Testis (tissue), 2 donors: ENCODE measurements at regions not wholly inside any gene's neighbourhood (a gene's known extent, or its start where the extent isn't known, plus 50 kb on each side); places are given as distances from the start of the nearest gene placed in this dataset.

Source experiments
- DNase-seq: peaks from one replicate; pipeline ENCODE4 v3.0.0-alpha.2; 2019
- H3K27ac ChIP-seq, 2 donors: fragments of 200-600 bp; sonication (generic); one replicate each; pipeline ENCODE4 v1.5.1; 2019
- H3K27me3 ChIP-seq: fragments of 200-600 bp; sonication (generic); one replicate; pipeline ENCODE4 v1.5.1; 2019
- H3K36me3 ChIP-seq: fragments of 200-600 bp; sonication (generic); one replicate; pipeline ENCODE4 v1.5.1; 2017; ENCODE audit warnings: low read depth; ENCODE audit errors: missing control alignments
- H3K4me1 ChIP-seq: fragments of 200-600 bp; sonication (generic); one replicate; pipeline ENCODE4 v1.5.1; 2019
- H3K4me3 ChIP-seq, 2 donors: fragments of 200-600 bp; sonication (generic); one replicate each; pipeline ENCODE4 v1.5.1; 2017 to 2019
- H3K9me3 ChIP-seq: fragments of 200-600 bp; sonication (generic); one replicate; pipeline ENCODE4 v1.5.1; 2017
- CTCF ChIP-seq, 3 experiments: fragments of 450-650 bp in 2 of 3; fragments of 200-600 bp in 1 of 3; sonication (generic) in 1 of 3; IDR thresholded peaks; one replicate each; pipeline ENCODE4 v1.5.1; 2016 to 2019; ENCODE audit warnings: antibody characterized with exemption in 3 of 3, mild to moderate bottlenecking in 2 of 3, moderate library complexity in 1 of 3
- POLR2A ChIP-seq: fragments of 450-650 bp; IDR thresholded peaks from one replicate; pipeline ENCODE4 v1.6.1; 2017; ENCODE audit warnings: antibody characterized with exemption, mild to moderate bottlenecking, moderate library complexity
- WGBS, 2 donors: methylation state at CpG; one replicate each; pipeline ENCODE4 v1.1.5; 2018; 5-methylcytosine and 5-hydroxymethylcytosine counted together
- intact Hi-C: fragments of 100-400 bp; cut with DNase I; formaldehyde crosslinking; loops from one replicate; pipeline ENCODE4 v1.15.1; 2023; ENCODE audit warnings: low total_unique reads

GRCh38 chr13:106680796-106681472 is 113.0 kb upstream of the ARGLU1 start:
- no peak overlapping the region for H3K4me3 ChIP-seq
- no peak overlapping the region for H3K27ac ChIP-seq
- whole genome bisulfite sequencing, 2 donors, result 49 to 53% methylated on average over 7 of the region's 7 CpGs
- H3K4me1 ChIP-seq, result peaks cover 3% of the 10 kb centered on the region
- DNase-seq, result peak; percentile 54
- no peaks in the 10 kb centered on the region for H3K9me3 ChIP-seq
- TF ChIP-seq CTCF (IDR thresholded peaks at IDR 0.05) (no peak), POLR2A (no peak)
- intact Hi-C loops, result no loop called here
- H3K27me3 ChIP-seq, result no peaks in the 10 kb centered on the region
- no peaks in the 10 kb centered on the region for H3K36me3 ChIP-seq

DNA sequence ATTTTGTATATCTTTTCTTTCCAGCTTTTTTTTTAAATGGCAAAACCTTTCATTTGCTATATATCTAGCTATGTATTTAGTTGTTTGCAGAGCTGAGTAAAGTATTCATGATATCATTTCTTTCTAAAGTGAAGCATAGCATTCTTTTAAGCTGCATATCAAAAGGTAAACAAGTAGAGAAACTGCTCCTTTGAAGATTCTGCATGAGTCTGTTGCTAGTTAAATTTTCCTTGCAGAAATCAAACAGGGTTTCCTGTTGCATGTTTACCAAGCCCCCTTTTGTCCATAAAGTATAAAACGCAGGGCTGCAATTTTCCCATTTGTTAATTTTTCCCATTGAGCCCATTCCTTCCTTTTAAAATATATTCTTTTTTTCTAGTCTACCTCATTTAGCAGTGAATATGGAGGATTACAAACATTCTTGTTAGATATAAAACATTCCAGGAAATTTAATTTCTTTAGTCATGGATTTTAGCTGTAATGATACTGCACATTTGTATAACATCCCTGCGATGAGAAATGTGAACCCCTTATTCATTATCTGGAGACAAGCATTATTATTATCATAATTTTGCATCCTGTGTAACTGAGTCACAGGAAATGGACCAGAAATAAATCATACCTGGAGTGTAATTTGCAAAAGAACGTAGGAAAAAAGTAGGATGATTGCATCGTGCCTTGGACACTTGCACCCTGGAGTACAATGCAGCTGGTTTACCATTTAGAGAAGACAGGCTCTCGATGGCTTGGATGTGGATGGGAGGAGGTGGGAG is 110.9 kb upstream of the ARGLU1 start:
- H3K27ac ChIP-seq, result no peak overlapping the region
- TF ChIP-seq POLR2A (no peak), CTCF (IDR thresholded peaks at IDR 0.05) (no peak)
- peaks cover 3% of the 10 kb centered on the region for H3K4me1 ChIP-seq
- no peak overlapping the region for H3K4me3 ChIP-seq
- 76 to 83% methylated on average over 5 of the region's 5 CpGs for WGBS, 2 donors
- H3K9me3 ChIP-seq, result no peaks in the 10 kb centered on the region
- DNase-seq, result no peak
- H3K27me3 ChIP-seq, result no peaks in the 10 kb centered on the region
- no peaks in the 10 kb centered on the region for H3K36me3 ChIP-seq
- intact Hi-C loops, result no loop called here

DNA sequence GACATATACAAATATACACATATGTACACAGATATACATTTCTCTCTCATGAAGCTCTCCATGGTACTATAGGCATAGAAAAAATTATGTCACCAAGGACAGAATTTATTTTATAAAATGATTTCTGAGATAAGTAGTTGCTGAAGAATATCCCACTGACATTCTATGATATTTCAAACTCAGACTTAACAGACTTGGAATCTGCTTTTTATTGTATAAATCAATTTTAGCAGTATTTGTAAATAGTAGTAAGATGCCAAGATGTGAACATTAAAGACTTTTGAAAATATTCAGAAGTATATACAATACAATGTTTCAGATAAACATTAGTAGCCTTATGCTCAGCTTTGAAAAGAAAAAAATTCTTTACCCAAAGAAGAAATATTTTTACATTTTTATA is 107.4 kb upstream of the ARGLU1 start:
- H3K27me3 ChIP-seq, result no peaks in the 10 kb centered on the region
- TF ChIP-seq CTCF (IDR thresholded peaks at IDR 0.05) (no peak), POLR2A (no peak)
- intact Hi-C loops, result no loop called here
- H3K4me3 ChIP-seq, result no peak overlapping the region
- H3K27ac ChIP-seq, result no peak overlapping the region
- no peaks in the 10 kb centered on the region for H3K4me1 ChIP-seq
- no peak for DNase-seq
- no peaks in the 10 kb centered on the region for H3K9me3 ChIP-seq
- no peaks in the 10 kb centered on the region for H3K36me3 ChIP-seq

DNA sequence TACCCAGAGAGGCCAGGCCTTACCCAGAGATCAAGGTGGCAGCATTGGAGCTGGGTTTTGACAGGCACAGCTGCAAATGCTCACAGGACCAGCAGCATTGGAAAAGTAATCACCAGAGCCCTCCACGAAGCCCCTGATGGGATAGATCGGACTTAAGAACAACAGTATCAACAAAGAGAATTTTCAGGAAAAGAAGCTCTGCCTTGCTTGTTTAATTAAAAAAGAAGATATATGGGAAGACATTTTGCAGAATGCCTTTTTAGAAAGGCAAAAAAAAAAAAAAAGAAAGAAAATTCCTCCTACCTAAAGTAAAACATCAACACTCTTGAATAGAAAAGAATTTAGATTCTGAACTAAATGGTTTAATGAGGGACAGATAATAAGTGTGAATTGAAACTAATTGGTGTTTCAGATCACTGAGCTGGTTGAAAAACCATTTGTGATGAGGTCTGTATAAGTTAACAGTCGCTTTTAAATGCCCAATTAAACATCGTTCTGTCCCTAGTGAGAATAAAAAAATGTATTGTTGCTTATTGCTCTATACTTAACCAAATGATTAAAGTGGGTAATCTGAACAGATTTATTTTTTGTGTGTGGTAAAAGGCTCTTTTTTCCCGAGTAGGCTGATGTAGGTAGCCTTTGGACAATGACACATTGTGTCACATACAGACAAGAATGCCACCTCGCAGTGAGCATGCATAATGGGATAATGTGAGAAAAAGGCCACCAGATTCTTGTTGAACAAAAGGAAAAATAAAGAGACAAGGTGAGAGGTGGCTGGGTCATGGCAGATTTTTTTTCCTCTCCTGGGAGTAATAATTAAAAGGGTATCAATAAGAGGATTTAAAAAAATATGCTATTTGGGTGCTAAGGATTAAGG is 93.0 kb upstream of the ARGLU1 start:
- no peaks in the 10 kb centered on the region for H3K36me3 ChIP-seq
- DNase-seq, result no peak
- no peak overlapping the region for H3K27ac ChIP-seq
- H3K4me3 ChIP-seq, result no peak overlapping the region
- H3K9me3 ChIP-seq, result no peaks in the 10 kb centered on the region
- 75 to 83% methylated on average over 6 of the region's 6 CpGs for WGBS, 2 donors
- TF ChIP-seq CTCF (IDR thresholded peaks at IDR 0.05), result no peak
- TF ChIP-seq POLR2A, result no peak
- H3K4me1 ChIP-seq, result no peaks in the 10 kb centered on the region
- intact Hi-C loops, result no loop called here
- H3K27me3 ChIP-seq, result no peaks in the 10 kb centered on the region
